Effector memory CD8-positive, alpha-beta T cell (primary cell): ENCODE measurements at regions not wholly inside any gene's neighbourhood (a gene's known extent, or its start where the extent isn't known, plus 50 kb on each side); places are given as distances from the start of the nearest gene placed in this dataset.

Experiments used
- ATAC-seq: fragments of 150-1000 bp; cut with Tn5 transposase; replicated peaks from 2 replicates; pipeline ENCODE4 v1.10.0; 2021; ENCODE audit warnings: mild to moderate bottlenecking, moderate library complexity
- DNase-seq, 3 experiments: peaks; one replicate each; pipeline ENCODE4 v3.0.0; 2021
- H3K27ac Mint-ChIP-seq, 2 donors: one replicate each; pipeline ENCODE4 v1.8.0; 2022; ENCODE audit warnings: mild to moderate bottlenecking in 2 of 2, mixed read lengths in 2 of 2, moderate library complexity in 2 of 2
- H3K27me3 Mint-ChIP-seq, 2 donors: one replicate each; pipeline ENCODE4 v1.8.0; 2022; ENCODE audit warnings: mixed read lengths in 2 of 2
- H3K36me3 Mint-ChIP-seq: one replicate; pipeline ENCODE4 v1.8.0; 2022; ENCODE audit warnings: mild to moderate bottlenecking, moderate library complexity, mixed read lengths; ENCODE audit not compliant: insufficient read depth
- H3K4me1 Mint-ChIP-seq, 2 donors: one replicate each; pipeline ENCODE4 v1.8.0; 2022; ENCODE audit warnings: low read depth in 2 of 2, mixed read lengths in 2 of 2
- H3K4me3 Mint-ChIP-seq, 2 donors: one replicate each; pipeline ENCODE4 v1.8.0; 2022; ENCODE audit warnings: mild to moderate bottlenecking in 2 of 2, mixed read lengths in 2 of 2, moderate library complexity in 2 of 2
- H3K9me3 Mint-ChIP-seq, 2 donors: one replicate each; pipeline ENCODE4 v1.8.0; 2022; ENCODE audit warnings: mixed read lengths in 2 of 2

GRCh38 chr15:94584833-94585244 is 353.5 kb downstream of the MCTP2 start:
- Mint-ChIP-seq H3K4me1 (peaks cover 11 to 25% of the 10 kb centered on the region in 2 donors), H3K4me3 (peak overlapping the region; percentile 46 to 75), H3K36me3 (no peaks in the 10 kb centered on the region), H3K27me3 (peaks cover 51 to 52% of the 10 kb centered on the region in 2 donors), H3K9me3 (no peaks in the 10 kb centered on the region), H3K27ac (peak overlapping the region in 1 of 2 donors; percentile 14)
- DNase-seq = peak; percentile 2 to 43 (median 10)
- ATAC-seq = peak; percentile 89

GRCh38 chr15:94586099-94586498 is 354.7 kb downstream of the MCTP2 start:
- no peak for DNase-seq
- Mint-ChIP-seq H3K27me3 (peaks cover 50 to 52% of the 10 kb centered on the region in 2 donors), H3K36me3 (no peaks in the 10 kb centered on the region), H3K9me3 (no peaks in the 10 kb centered on the region), H3K4me3 (no peak overlapping the region), H3K4me1 (peaks cover 11 to 25% of the 10 kb centered on the region in 2 donors), H3K27ac (no peak overlapping the region)
- no peak for ATAC-seq

- Mint-ChIP-seq H3K27me3 (peaks cover 46 to 53% of the 10 kb centered on the region in 2 donors), H3K9me3 (no peaks in the 10 kb centered on the region)
- ATAC-seq = no peak
Observed at GRCh38 chr15:94587113-94587512, 355.8 kb downstream of the MCTP2 start.

GRCh38 chr15:94588993-94589392 is 357.6 kb downstream of the MCTP2 start:
- Mint-ChIP-seq H3K4me3 (no peak overlapping the region), H3K4me1 (peaks cover 7 to 21% of the 10 kb centered on the region in 2 donors), H3K36me3 (no peaks in the 10 kb centered on the region), H3K27ac (no peak overlapping the region), H3K27me3 (peaks cover 53 to 59% of the 10 kb centered on the region in 2 donors), H3K9me3 (no peaks in the 10 kb centered on the region)
- ATAC-seq = no peak
- DNase-seq = no peak

More at GRCh38 chr15:94587113-94587512, 355.8 kb downstream of the MCTP2 start:
- H3K36me3 Mint-ChIP-seq = no peaks in the 10 kb centered on the region
- DNase-seq = no peak
- H3K4me1 Mint-ChIP-seq = peaks cover 11 to 25% of the 10 kb centered on the region in 2 donors
- no peak overlapping the region for H3K4me3 Mint-ChIP-seq
- H3K27ac Mint-ChIP-seq = no peak overlapping the region

GRCh38 chr15:94592495-94592894 is 361.1 kb downstream of the MCTP2 start:
- Mint-ChIP-seq H3K4me3 (no peak overlapping the region), H3K4me1 (no peaks in the 10 kb centered on the region), H3K27me3 (peaks cover 65 to 73% of the 10 kb centered on the region in 2 donors), H3K9me3 (no peaks in the 10 kb centered on the region), H3K36me3 (no peaks in the 10 kb centered on the region), H3K27ac (no peak overlapping the region)
- ATAC-seq = no peak
- no peak for DNase-seq

- Mint-ChIP-seq H3K36me3 (no peaks in the 10 kb centered on the region), H3K9me3 (no peaks in the 10 kb centered on the region), H3K4me3 (no peak overlapping the region), H3K27ac (no peak overlapping the region), H3K4me1 (no peaks in the 10 kb centered on the region), H3K27me3 (peaks cover 64 to 76% of the 10 kb centered on the region in 2 donors)
- no peak for DNase-seq
- ATAC-seq = no peak
Observed at GRCh38 chr15:94596707-94597106, 365.3 kb downstream of the MCTP2 start.

- no peak overlapping the region for H3K27ac Mint-ChIP-seq
- peaks cover 0 to 1% of the 10 kb centered on the region in 2 donors for H3K4me1 Mint-ChIP-seq
- peaks cover 1% of the 10 kb centered on the region for H3K36me3 Mint-ChIP-seq
- H3K4me3 Mint-ChIP-seq = no peak overlapping the region
- no peaks in the 10 kb centered on the region for H3K9me3 Mint-ChIP-seq
- no peak for DNase-seq
- ATAC-seq = no peak
- peaks cover 49 to 72% of the 10 kb centered on the region in 2 donors for H3K27me3 Mint-ChIP-seq
Observed at GRCh38 chr15:94600505-94600904, 369.1 kb downstream of the MCTP2 start.

GRCh38 chr15:94602754-94603470 is 371.6 kb downstream of the MCTP2 start:
- DNase-seq (no peak), ATAC-seq (no peak)
- H3K27me3 Mint-ChIP-seq = peaks cover 35 to 67% of the 10 kb centered on the region in 2 donors
- H3K9me3 Mint-ChIP-seq = no peaks in the 10 kb centered on the region
- H3K4me1 Mint-ChIP-seq = peaks cover 6 to 9% of the 10 kb centered on the region in 2 donors
- H3K36me3 Mint-ChIP-seq = peaks cover 5% of the 10 kb centered on the region
- no peak overlapping the region for H3K27ac Mint-ChIP-seq
- H3K4me3 Mint-ChIP-seq = no peak overlapping the region

- H3K9me3 Mint-ChIP-seq = no peaks in the 10 kb centered on the region
- ATAC-seq (no peak), DNase-seq (no peak)
- peaks cover 11 to 48% of the 10 kb centered on the region in 2 donors for H3K27me3 Mint-ChIP-seq
- no peak overlapping the region for H3K27ac Mint-ChIP-seq
- peaks cover 6 to 9% of the 10 kb centered on the region in 2 donors for H3K4me1 Mint-ChIP-seq
- H3K4me3 Mint-ChIP-seq = no peak overlapping the region
- H3K36me3 Mint-ChIP-seq = peaks cover 5% of the 10 kb centered on the region
Observed at GRCh38 chr15:94606286-94606685, 374.9 kb downstream of the MCTP2 start.

GRCh38 chr15:94607176-94607654 is 375.9 kb downstream of the MCTP2 start:
- Mint-ChIP-seq H3K4me1 (peaks cover 6 to 9% of the 10 kb centered on the region in 2 donors), H3K36me3 (peaks cover 5% of the 10 kb centered on the region), H3K27me3 (peaks cover 6 to 39% of the 10 kb centered on the region in 2 donors), H3K4me3 (no peak overlapping the region), H3K27ac (peak overlapping the region in 1 of 2 donors; percentile 24), H3K9me3 (no peaks in the 10 kb centered on the region)
- ATAC-seq (no peak), DNase-seq (no peak)

GRCh38 chr15:94610069-94610468 is 378.7 kb downstream of the MCTP2 start:
- Mint-ChIP-seq H3K27me3 (peaks cover 15 to 38% of the 10 kb centered on the region in 2 donors), H3K36me3 (peaks cover 5% of the 10 kb centered on the region), H3K27ac (no peak overlapping the region), H3K4me1 (peaks cover 6 to 9% of the 10 kb centered on the region in 2 donors), H3K9me3 (no peaks in the 10 kb centered on the region), H3K4me3 (no peak overlapping the region)
- DNase-seq (no peak), ATAC-seq (no peak)

- DNase-seq = no peak
Observed at GRCh38 chr15:94610485-94610884, 379.1 kb downstream of the MCTP2 start.

GRCh38 chr15:94611656-94612055 is 380.3 kb downstream of the MCTP2 start:
- H3K27me3 Mint-ChIP-seq = peaks cover 9 to 28% of the 10 kb centered on the region in 2 donors
- H3K36me3 Mint-ChIP-seq = no peaks in the 10 kb centered on the region
- no peak overlapping the region for H3K4me3 Mint-ChIP-seq
- H3K4me1 Mint-ChIP-seq = peaks cover 6 to 7% of the 10 kb centered on the region in 2 donors
- DNase-seq (no peak), ATAC-seq (no peak)
- no peaks in the 10 kb centered on the region for H3K9me3 Mint-ChIP-seq
- H3K27ac Mint-ChIP-seq = no peak overlapping the region

More at GRCh38 chr15:94610485-94610884, 379.1 kb downstream of the MCTP2 start:
- Mint-ChIP-seq H3K4me3 (no peak overlapping the region), H3K9me3 (no peaks in the 10 kb centered on the region), H3K36me3 (peaks cover 3% of the 10 kb centered on the region), H3K27me3 (peaks cover 13 to 34% of the 10 kb centered on the region in 2 donors), H3K27ac (no peak overlapping the region), H3K4me1 (peaks cover 6 to 8% of the 10 kb centered on the region in 2 donors)
- no peak for ATAC-seq

- ATAC-seq = no peak
- peaks cover 20 to 28% of the 10 kb centered on the region in 2 donors for H3K27me3 Mint-ChIP-seq
- H3K4me3 Mint-ChIP-seq = no peak overlapping the region
- no peaks in the 10 kb centered on the region for H3K4me1 Mint-ChIP-seq
- DNase-seq = no peak
- no peak overlapping the region for H3K27ac Mint-ChIP-seq
- H3K9me3 Mint-ChIP-seq = no peaks in the 10 kb centered on the region
- no peaks in the 10 kb centered on the region for H3K36me3 Mint-ChIP-seq
Observed at GRCh38 chr15:94615688-94616087, 384.3 kb downstream of the MCTP2 start.
